ENCODE measurements at regions not wholly inside any gene's neighbourhood (a gene's known extent, or its start where the extent isn't known, plus 50 kb on each side); places are given as distances from the start of the nearest gene placed in this dataset.

GRCh38 chr11:134758342-134758931, 346.4 kb upstream of the B3GAT1 start:
- TF ChIP-seq, protein P1, sequence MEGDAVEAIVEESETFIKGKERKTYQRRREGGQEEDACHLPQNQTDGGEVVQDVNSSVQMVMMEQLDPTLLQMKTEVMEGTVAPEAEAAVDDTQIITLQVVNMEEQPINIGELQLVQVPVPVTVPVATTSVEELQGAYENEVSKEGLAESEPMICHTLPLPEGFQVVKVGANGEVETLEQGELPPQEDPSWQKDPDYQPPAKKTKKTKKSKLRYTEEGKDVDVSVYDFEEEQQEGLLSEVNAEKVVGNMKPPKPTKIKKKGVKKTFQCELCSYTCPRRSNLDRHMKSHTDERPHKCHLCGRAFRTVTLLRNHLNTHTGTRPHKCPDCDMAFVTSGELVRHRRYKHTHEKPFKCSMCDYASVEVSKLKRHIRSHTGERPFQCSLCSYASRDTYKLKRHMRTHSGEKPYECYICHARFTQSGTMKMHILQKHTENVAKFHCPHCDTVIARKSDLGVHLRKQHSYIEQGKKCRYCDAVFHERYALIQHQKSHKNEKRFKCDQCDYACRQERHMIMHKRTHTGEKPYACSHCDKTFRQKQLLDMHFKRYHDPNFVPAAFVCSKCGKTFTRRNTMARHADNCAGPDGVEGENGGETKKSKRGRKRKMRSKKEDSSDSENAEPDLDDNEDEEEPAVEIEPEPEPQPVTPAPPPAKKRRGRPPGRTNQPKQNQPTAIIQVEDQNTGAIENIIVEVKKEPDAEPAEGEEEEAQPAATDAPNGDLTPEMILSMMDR (IDR thresholded peaks at IDR 0.05 in 4 of 5, conservative IDR thresholded peaks at IDR 0.05 in 1 of 5) = no peak
- TF ChIP-seq POLR2A (IDR thresholded peaks at IDR 0.05) = no peak
